ENCODE measurements at regions not wholly inside any gene's neighbourhood (a gene's known extent, or its start where the extent isn't known, plus 50 kb on each side); places are given as distances from the start of the nearest gene placed in this dataset.

- TF ChIP-seq POLR2A (IDR thresholded peaks at IDR 0.05): no peak
- TF ChIP-seq CTCF (IDR thresholded peaks at IDR 0.05): no peak
Observed at GRCh38 chr5:77140350-77140749, 53.3 kb upstream of the ZBED3 start.

All from ovary (tissue), 3 donors.